ENCODE measurements at regions not wholly inside any gene's neighbourhood (a gene's known extent, or its start where the extent isn't known, plus 50 kb on each side); places are given as distances from the start of the nearest gene placed in this dataset.

GRCh38 chr2:8266563-8266962 is 415.3 kb upstream of the ID2 start:
- TF ChIP-seq EP300 (conservative IDR thresholded peaks at IDR 0.05; ENCODE audit: poor library complexity, severe bottlenecking) (peak; percentile 24), RAD21 (conservative IDR thresholded peaks at IDR 0.05) (no peak)
- Histone ChIP-seq H3K79me2 (replicated peaks; ENCODE audit: insufficient read depth, low read length) (no peaks in the 10 kb centered on the region), H3K9ac (ENCODE audit: low read length) (no peak overlapping the region), H3K36me3 (ENCODE audit: insufficient read depth, low read length) (no peaks in the 10 kb centered on the region), H3K9me3 (ENCODE audit: low read length) (no peaks in the 10 kb centered on the region), H2AFZ (ENCODE audit: low read depth, low read length) (no peak overlapping the region), H3K4me2 (ENCODE audit: low read length) (no peak overlapping the region), H3F3A (ENCODE audit: insufficient read depth, low read length, poor library complexity, severe bottlenecking) (no peaks in the 10 kb centered on the region), H3K9me2 (ENCODE audit: insufficient read depth, low read length) (no peaks in the 10 kb centered on the region), H3K27ac (ENCODE audit: low read length) (no peak overlapping the region), H4K20me1 (ENCODE audit: insufficient read depth) (no peaks in the 10 kb centered on the region), H3K27me3 (ENCODE audit: insufficient read depth, low read depth, low read length) (no peaks in the 10 kb centered on the region), H3K4me3 (ENCODE audit: low read length) (no peak overlapping the region)

- no peaks in the 10 kb centered on the region for H3K79me2 ChIP-seq (replicated peaks; ENCODE audit: insufficient read depth, low read length)
- H4K20me1 ChIP-seq (ENCODE audit: insufficient read depth), result no peaks in the 10 kb centered on the region
- H2AFZ ChIP-seq (ENCODE audit: low read depth, low read length), result no peak overlapping the region
- H3K4me3 ChIP-seq (ENCODE audit: low read length), result no peak overlapping the region
- no peaks in the 10 kb centered on the region for H3K27me3 ChIP-seq (ENCODE audit: insufficient read depth, low read depth, low read length)
- H3K9me3 ChIP-seq (ENCODE audit: low read length), result no peaks in the 10 kb centered on the region
- no peaks in the 10 kb centered on the region for H3F3A ChIP-seq (ENCODE audit: insufficient read depth, low read length, poor library complexity, severe bottlenecking)
- H3K4me2 ChIP-seq (ENCODE audit: low read length), result no peak overlapping the region
- TF ChIP-seq MXI1 (conservative IDR thresholded peaks at IDR 0.05; ENCODE audit: poor library complexity, severe bottlenecking) (no peak), TAF1 (IDR thresholded peaks at IDR 0.05; ENCODE audit: low read depth) (no peak), CTCF (IDR thresholded peaks at IDR 0.05; ENCODE audit: poor library complexity, severe bottlenecking) (no peak), POLR2AphosphoS5 (IDR thresholded peaks at IDR 0.05) (no peak), EP300 (conservative IDR thresholded peaks at IDR 0.05; ENCODE audit: poor library complexity, severe bottlenecking) (no peak), RAD21 (conservative IDR thresholded peaks at IDR 0.05) (no peak), SMC3 (conservative IDR thresholded peaks at IDR 0.05; ENCODE audit: poor library complexity) (no peak), EZH2 (IDR thresholded peaks at IDR 0.05; ENCODE audit: borderline replicate concordance, insufficient read depth, low read length, poor library complexity, severe bottlenecking) (no peak), REST (IDR thresholded peaks at IDR 0.05; ENCODE audit: borderline replicate concordance) (no peak)
- H3K9me2 ChIP-seq (ENCODE audit: insufficient read depth, low read length), result no peaks in the 10 kb centered on the region
- H3K27ac ChIP-seq (ENCODE audit: low read length), result no peak overlapping the region
- no peak overlapping the region for H3K9ac ChIP-seq (ENCODE audit: low read length)
- H3K36me3 ChIP-seq (ENCODE audit: insufficient read depth, low read length), result no peaks in the 10 kb centered on the region
Observed at GRCh38 chr2:8267048-8267447, 414.8 kb upstream of the ID2 start.

- no peaks in the 10 kb centered on the region for H4K20me1 ChIP-seq (ENCODE audit: insufficient read depth)
- H3K4me3 ChIP-seq (ENCODE audit: low read length), result no peak overlapping the region
- no peak overlapping the region for H3K4me2 ChIP-seq (ENCODE audit: low read length)
- H2AFZ ChIP-seq (ENCODE audit: low read depth, low read length), result no peak overlapping the region
- H3K27ac ChIP-seq (ENCODE audit: low read length), result no peak overlapping the region
- no peaks in the 10 kb centered on the region for H3K36me3 ChIP-seq (ENCODE audit: insufficient read depth, low read length)
- no peaks in the 10 kb centered on the region for H3K9me2 ChIP-seq (ENCODE audit: insufficient read depth, low read length)
- no peaks in the 10 kb centered on the region for H3F3A ChIP-seq (ENCODE audit: insufficient read depth, low read length, poor library complexity, severe bottlenecking)
- TF ChIP-seq REST (IDR thresholded peaks at IDR 0.05; ENCODE audit: borderline replicate concordance) (no peak), EP300 (conservative IDR thresholded peaks at IDR 0.05; ENCODE audit: poor library complexity, severe bottlenecking) (no peak), RAD21 (conservative IDR thresholded peaks at IDR 0.05) (no peak), EZH2 (IDR thresholded peaks at IDR 0.05; ENCODE audit: borderline replicate concordance, insufficient read depth, low read length, poor library complexity, severe bottlenecking) (no peak), SMC3 (conservative IDR thresholded peaks at IDR 0.05; ENCODE audit: poor library complexity) (no peak), TAF1 (IDR thresholded peaks at IDR 0.05; ENCODE audit: low read depth) (no peak), CTCF (IDR thresholded peaks at IDR 0.05; ENCODE audit: poor library complexity, severe bottlenecking) (no peak), MXI1 (conservative IDR thresholded peaks at IDR 0.05; ENCODE audit: poor library complexity, severe bottlenecking) (no peak), POLR2AphosphoS5 (IDR thresholded peaks at IDR 0.05) (no peak)
- H3K79me2 ChIP-seq (replicated peaks; ENCODE audit: insufficient read depth, low read length), result no peaks in the 10 kb centered on the region
- H3K9me3 ChIP-seq (ENCODE audit: low read length), result no peaks in the 10 kb centered on the region
- H3K9ac ChIP-seq (ENCODE audit: low read length), result no peak overlapping the region
- H3K27me3 ChIP-seq (ENCODE audit: insufficient read depth, low read depth, low read length), result no peaks in the 10 kb centered on the region
Observed at GRCh38 chr2:8267721-8268120, 414.1 kb upstream of the ID2 start.

Data from neural cell (in vitro differentiated cells).